ENCODE measurements at regions not wholly inside any gene's neighbourhood (a gene's known extent, or its start where the extent isn't known, plus 50 kb on each side); places are given as distances from the start of the nearest gene placed in this dataset.

GRCh38 chr4:151940926-151941617 is 180.3 kb upstream of the GATB start:
- DNase-seq: no peak
- H3K9me3 Mint-ChIP-seq: peaks cover 23% of the 10 kb centered on the region
- no peak overlapping the region for H3K4me3 Mint-ChIP-seq
- H3K36me3 Mint-ChIP-seq (ENCODE audit: low read depth): peaks cover 8% of the 10 kb centered on the region
- peak overlapping the region; percentile 7 for H3K27ac Mint-ChIP-seq
- no peaks in the 10 kb centered on the region for H3K27me3 Mint-ChIP-seq (ENCODE audit: low read depth, poor library complexity)
- H3K4me1 Mint-ChIP-seq: peaks cover 13% of the 10 kb centered on the region
- no peak for TF ChIP-seq CTCF (IDR thresholded peaks at IDR 0.05)

- Mint-ChIP-seq H3K4me3 (no peak overlapping the region), H3K27ac (no peak overlapping the region), H3K4me1 (peaks cover 20% of the 10 kb centered on the region), H3K27me3 (ENCODE audit: low read depth, poor library complexity) (no peaks in the 10 kb centered on the region), H3K9me3 (peaks cover 17% of the 10 kb centered on the region), H3K36me3 (ENCODE audit: low read depth) (peaks cover 5% of the 10 kb centered on the region)
- no peak for DNase-seq
- TF ChIP-seq CTCF (IDR thresholded peaks at IDR 0.05): no peak
Measured at GRCh38 chr4:151940291-151940690, 179.5 kb upstream of the GATB start.

GRCh38 chr4:151939670-151940069 is 178.9 kb upstream of the GATB start:
- Mint-ChIP-seq H3K9me3 (peaks cover 11% of the 10 kb centered on the region), H3K36me3 (ENCODE audit: low read depth) (peaks cover under 1% of the 10 kb centered on the region), H3K27me3 (ENCODE audit: low read depth, poor library complexity) (no peaks in the 10 kb centered on the region), H3K4me3 (no peak overlapping the region), H3K4me1 (peaks cover 26% of the 10 kb centered on the region), H3K27ac (no peak overlapping the region)
- no peak for DNase-seq
- TF ChIP-seq CTCF (IDR thresholded peaks at IDR 0.05): no peak

GRCh38 chr4:151935411-151935810 is 174.6 kb upstream of the GATB start:
- TF ChIP-seq CTCF (IDR thresholded peaks at IDR 0.05): no peak
- peaks cover 21% of the 10 kb centered on the region for H3K4me1 Mint-ChIP-seq
- no peak overlapping the region for H3K4me3 Mint-ChIP-seq
- H3K27ac Mint-ChIP-seq: no peak overlapping the region
- DNase-seq: no peak
- H3K27me3 Mint-ChIP-seq (ENCODE audit: low read depth, poor library complexity): peaks cover 2% of the 10 kb centered on the region
- H3K9me3 Mint-ChIP-seq: no peaks in the 10 kb centered on the region
- no peaks in the 10 kb centered on the region for H3K36me3 Mint-ChIP-seq (ENCODE audit: low read depth)

GRCh38 chr4:151934766-151935165 is 174.0 kb upstream of the GATB start:
- Mint-ChIP-seq H3K36me3 (ENCODE audit: low read depth) (no peaks in the 10 kb centered on the region), H3K9me3 (no peaks in the 10 kb centered on the region), H3K4me1 (peaks cover 21% of the 10 kb centered on the region), H3K4me3 (no peak overlapping the region), H3K27me3 (ENCODE audit: low read depth, poor library complexity) (peaks cover 4% of the 10 kb centered on the region), H3K27ac (peak overlapping the region; percentile 53)
- TF ChIP-seq CTCF (IDR thresholded peaks at IDR 0.05): no peak
- no peak for DNase-seq

Data from nephron progenitor cell (in vitro differentiated cells).